Uterus (tissue), 3 donors: ENCODE measurements at regions not wholly inside any gene's neighbourhood (a gene's known extent, or its start where the extent isn't known, plus 50 kb on each side); places are given as distances from the start of the nearest gene placed in this dataset.

Experiments
- DNase-seq, 2 donors: peaks; one replicate each; pipeline ENCODE4 v3.0.0-alpha.2; 2019 to 2020
- H3K27ac ChIP-seq, 2 donors: fragments of 200-600 bp; sonication (generic); 1 replicate in 1 of 2; 2 replicates in 1 of 2; pipeline ENCODE4 v1.5.1; 2016 to 2018
- H3K27me3 ChIP-seq, 2 donors: fragments of 200-600 bp; sonication (generic); one replicate each; pipeline ENCODE4 v1.5.1; 2018 to 2019; ENCODE audit warnings: control low read depth in 1 of 2
- H3K36me3 ChIP-seq, 2 donors: fragments of 200-600 bp; sonication (generic); one replicate each; pipeline ENCODE4 v1.5.1; 2019; ENCODE audit warnings: control low read depth in 1 of 2
- H3K4me1 ChIP-seq, 2 donors: fragments of 200-600 bp; sonication (generic); one replicate each; pipeline ENCODE4 v1.5.1; 2018 to 2019; ENCODE audit warnings: control low read depth in 1 of 2
- H3K4me3 ChIP-seq, 2 donors: fragments of 200-600 bp; sonication (generic); 1 replicate in 1 of 2; 2 replicates in 1 of 2; pipeline ENCODE4 v1.5.1; 2018 to 2019; ENCODE audit warnings: mild to moderate bottlenecking in 1 of 2
- H3K9me3 ChIP-seq, 2 donors: fragments of 200-600 bp; sonication (generic); one replicate each; pipeline ENCODE4 v1.5.1; 2019; ENCODE audit warnings: control low read depth in 1 of 2
- CTCF ChIP-seq, 4 experiments: fragments of 200-600 bp in 2 of 4; fragments of 450-650 bp in 2 of 4; sonication (generic) in 2 of 4; IDR thresholded peaks; one replicate each; pipeline ENCODE4 v1.5.1; 2016 to 2019; ENCODE audit warnings: antibody characterized with exemption in 4 of 4, mild to moderate bottlenecking in 2 of 4, moderate library complexity in 1 of 4
- POLR2A ChIP-seq, 2 donors: fragments of 450-650 bp; IDR thresholded peaks; one replicate each; pipeline ENCODE4 v1.6.1; 2016; ENCODE audit warnings: antibody characterized with exemption in 2 of 2, mild to moderate bottlenecking in 1 of 2, moderate library complexity in 1 of 2
- intact Hi-C: fragments of 100-400 bp; cut with DNase I; formaldehyde crosslinking; loops from one replicate; pipeline ENCODE4 v1.15.1; 2023; ENCODE audit warnings: low total_unique reads
- donor health status: DM: yes; HTN: yes; CAD: no.

GRCh38 chr2:75415111-75415626 is 145.6 kb downstream of the EVA1A start:
- TF ChIP-seq POLR2A (IDR thresholded peaks at IDR 0.05), result no peak
- no peak overlapping the region for H3K4me3 ChIP-seq
- no peaks in the 10 kb centered on the region for H3K9me3 ChIP-seq
- no peak for DNase-seq
- H3K36me3 ChIP-seq, result no peaks in the 10 kb centered on the region
- no peaks in the 10 kb centered on the region for H3K4me1 ChIP-seq
- intact Hi-C loops, result no loop called here
- no peak overlapping the region for H3K27ac ChIP-seq
- no peaks in the 10 kb centered on the region for H3K27me3 ChIP-seq

GRCh38 chr2:75411574-75411973 is 149.2 kb downstream of the EVA1A start:
- Histone ChIP-seq H3K9me3 (no peaks in the 10 kb centered on the region), H3K4me3 (no peak overlapping the region), H3K27me3 (no peaks in the 10 kb centered on the region), H3K27ac (no peak overlapping the region), H3K4me1 (no peaks in the 10 kb centered on the region), H3K36me3 (no peaks in the 10 kb centered on the region)
- intact Hi-C loops, result no loop called here
- no peak for TF ChIP-seq POLR2A (IDR thresholded peaks at IDR 0.05)
- no peak for TF ChIP-seq CTCF (IDR thresholded peaks at IDR 0.05)
- DNase-seq, result no peak

GRCh38 chr2:75410702-75411101 is 150.0 kb downstream of the EVA1A start:
- no peak for DNase-seq
- no peak overlapping the region for H3K27ac ChIP-seq
- intact Hi-C loops, result no loop called here
- peaks cover 0 to 4% of the 10 kb centered on the region in 2 donors for H3K4me1 ChIP-seq
- H3K36me3 ChIP-seq, result no peaks in the 10 kb centered on the region
- H3K9me3 ChIP-seq, result no peaks in the 10 kb centered on the region
- H3K27me3 ChIP-seq, result no peaks in the 10 kb centered on the region
- H3K4me3 ChIP-seq, result no peak overlapping the region
- TF ChIP-seq CTCF (IDR thresholded peaks at IDR 0.05) (no peak), POLR2A (IDR thresholded peaks at IDR 0.05) (no peak)

- Histone ChIP-seq H3K27ac (no peak overlapping the region), H3K36me3 (no peaks in the 10 kb centered on the region), H3K4me3 (no peak overlapping the region), H3K27me3 (no peaks in the 10 kb centered on the region), H3K4me1 (peaks cover 0 to 4% of the 10 kb centered on the region in 2 donors), H3K9me3 (no peaks in the 10 kb centered on the region)
- TF ChIP-seq CTCF (IDR thresholded peaks at IDR 0.05), result no peak
- TF ChIP-seq POLR2A (IDR thresholded peaks at IDR 0.05), result no peak
- intact Hi-C loops, result no loop called here
- no peak for DNase-seq
Observed at GRCh38 chr2:75408771-75409170, 152.0 kb downstream of the EVA1A start.

- intact Hi-C loops, result no loop called here
- TF ChIP-seq CTCF (IDR thresholded peaks at IDR 0.05) (no peak), POLR2A (IDR thresholded peaks at IDR 0.05) (no peak)
- H3K9me3 ChIP-seq, result no peaks in the 10 kb centered on the region
- no peaks in the 10 kb centered on the region for H3K36me3 ChIP-seq
- H3K4me3 ChIP-seq, result no peak overlapping the region
- no peak overlapping the region for H3K27ac ChIP-seq
- no peak for DNase-seq
- peaks cover 0 to 4% of the 10 kb centered on the region in 2 donors for H3K4me1 ChIP-seq
- no peaks in the 10 kb centered on the region for H3K27me3 ChIP-seq
Observed at GRCh38 chr2:75407038-75407530, 153.7 kb downstream of the EVA1A start.

GRCh38 chr2:75406131-75406581 is 154.6 kb downstream of the EVA1A start:
- DNase-seq, result no peak
- Histone ChIP-seq H3K4me1 (peaks cover 0 to 4% of the 10 kb centered on the region in 2 donors), H3K4me3 (no peak overlapping the region), H3K36me3 (no peaks in the 10 kb centered on the region), H3K27me3 (no peaks in the 10 kb centered on the region), H3K27ac (no peak overlapping the region), H3K9me3 (no peaks in the 10 kb centered on the region)
- TF ChIP-seq CTCF (IDR thresholded peaks at IDR 0.05), result no peak
- intact Hi-C loops, result no loop called here
